ENCODE measurements at regions not wholly inside any gene's neighbourhood (a gene's known extent, or its start where the extent isn't known, plus 50 kb on each side); places are given as distances from the start of the nearest gene placed in this dataset.
"Not testable (repeated sequence)": the region's sequence is repeated elsewhere in the genome, so short reads cannot be mapped to it uniquely, and the experiment has no call there.

DNA sequence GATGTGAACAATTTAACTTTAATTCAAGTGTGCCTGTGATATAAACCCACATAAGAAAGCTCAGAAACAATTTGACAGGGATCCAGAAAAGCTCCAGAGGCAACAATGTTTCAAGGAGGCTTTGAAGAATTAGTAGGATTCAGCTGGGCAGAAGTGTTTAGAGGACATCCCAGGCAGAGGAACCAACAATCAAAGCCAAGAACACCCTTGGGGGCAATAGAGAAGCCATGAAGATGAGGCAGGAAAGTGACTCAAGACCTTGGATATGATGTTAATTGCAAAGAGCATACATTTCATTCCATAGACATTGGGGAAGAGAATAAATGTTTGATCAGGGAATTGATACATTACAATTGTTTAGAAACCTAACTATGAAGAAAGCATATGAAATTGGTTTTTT is 280.3 kb downstream of the LTN1 start:
- DNase-seq: no peak

DNA sequence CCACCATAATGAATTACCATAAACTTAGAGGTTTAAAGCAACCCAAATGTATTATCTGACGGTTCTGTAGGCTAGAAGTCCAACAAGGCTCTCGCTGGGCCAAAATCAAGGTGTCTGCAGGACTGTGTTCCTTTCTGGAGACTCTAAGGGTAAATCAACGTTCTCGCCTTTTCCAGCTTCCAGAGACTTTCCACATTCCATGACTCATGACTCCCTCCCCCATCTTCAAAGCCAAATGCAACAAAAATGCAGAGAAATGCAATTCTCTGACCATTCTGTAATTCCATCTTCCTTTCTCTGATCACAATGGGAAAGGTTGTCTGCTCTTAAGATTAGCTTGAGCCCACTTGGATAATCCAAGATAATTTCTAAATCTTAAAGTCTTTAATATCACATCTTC is 287.1 kb downstream of the LTN1 start:
- no peak for DNase-seq

- no peak for DNase-seq
Observed at GRCh38 chr21:28704746-28705145, 287.9 kb downstream of the LTN1 start.

DNA sequence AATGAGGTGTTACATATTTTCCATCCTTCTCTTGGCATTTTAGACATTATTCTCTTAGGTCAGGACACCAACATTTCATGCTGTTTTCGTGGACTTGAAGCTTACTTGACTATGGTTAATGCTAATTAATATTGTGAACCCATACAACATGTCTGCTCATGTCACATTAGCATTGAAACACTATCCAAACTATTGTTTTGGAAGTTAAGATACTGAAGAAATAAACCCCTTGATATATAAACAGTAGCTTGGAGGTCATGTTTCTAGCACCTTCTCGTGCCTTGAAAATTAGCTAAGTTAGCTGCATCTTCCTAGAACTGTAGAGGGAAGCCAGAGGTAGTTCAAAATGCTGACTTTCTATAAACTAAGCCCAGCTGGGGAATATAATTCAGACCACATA is 288.8 kb downstream of the LTN1 start:
- no peak for DNase-seq

DNA sequence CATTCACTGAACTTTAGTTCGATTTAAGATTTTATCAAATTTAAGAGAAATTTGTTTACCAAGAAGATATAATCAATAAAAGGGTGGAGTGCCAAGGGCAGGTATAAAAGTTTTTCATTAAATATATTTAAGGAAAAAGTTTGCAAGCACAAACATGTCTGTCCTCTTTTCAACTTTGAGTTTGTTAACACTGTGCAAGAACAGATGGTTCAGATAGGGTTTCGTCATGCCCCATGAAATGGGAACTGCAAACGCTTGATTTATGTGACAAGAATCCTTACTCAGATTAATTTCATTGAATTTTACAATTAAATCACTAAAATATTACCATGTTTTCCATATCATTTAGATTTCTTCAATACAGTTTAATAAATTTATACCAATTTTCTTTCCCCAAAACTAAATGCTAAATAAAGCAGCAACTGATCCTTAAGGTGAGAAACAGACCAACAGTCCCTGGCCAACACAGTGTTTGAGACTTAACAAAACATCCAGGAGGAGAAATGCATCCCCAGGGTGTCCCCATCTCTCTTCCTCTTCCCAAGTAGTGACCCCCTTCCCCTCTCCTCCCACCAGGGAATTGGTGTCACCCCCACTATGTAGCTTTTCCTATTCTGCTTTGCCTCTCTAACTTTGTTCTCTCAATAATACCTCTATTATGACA is 292.9 kb downstream of the LTN1 start:
- no peak for DNase-seq

DNA sequence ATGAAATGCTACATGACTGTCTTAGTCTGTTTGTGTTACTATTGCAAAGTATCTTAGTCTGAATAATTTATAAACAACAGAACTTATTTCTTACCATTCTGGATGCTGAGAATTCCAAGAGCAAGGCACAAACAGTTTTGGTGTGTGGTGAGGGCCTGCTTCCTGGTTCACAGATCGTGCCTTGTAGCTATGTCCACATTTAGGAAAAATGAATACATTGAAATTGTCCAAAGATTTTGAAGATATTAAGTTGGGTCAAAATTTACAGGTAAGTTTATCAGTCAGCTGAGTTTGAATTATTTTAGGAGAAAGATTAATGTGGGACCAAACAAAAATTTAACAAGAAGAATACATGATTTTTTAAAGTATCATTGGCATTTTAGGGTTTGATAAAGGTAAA is 293.5 kb downstream of the LTN1 start:
- no peak for DNase-seq

- no peak for DNase-seq
Observed at GRCh38 chr21:28696844-28697410, 295.8 kb downstream of the LTN1 start.

- DNase-seq: no peak
Observed at GRCh38 chr21:28693476-28693875, 299.2 kb downstream of the LTN1 start.

- no peak for DNase-seq
Observed at GRCh38 chr21:28690196-28690595, 302.5 kb downstream of the LTN1 start.

- DNase-seq: no peak
Observed at GRCh38 chr21:28688381-28688780, 304.3 kb downstream of the LTN1 start.

DNA sequence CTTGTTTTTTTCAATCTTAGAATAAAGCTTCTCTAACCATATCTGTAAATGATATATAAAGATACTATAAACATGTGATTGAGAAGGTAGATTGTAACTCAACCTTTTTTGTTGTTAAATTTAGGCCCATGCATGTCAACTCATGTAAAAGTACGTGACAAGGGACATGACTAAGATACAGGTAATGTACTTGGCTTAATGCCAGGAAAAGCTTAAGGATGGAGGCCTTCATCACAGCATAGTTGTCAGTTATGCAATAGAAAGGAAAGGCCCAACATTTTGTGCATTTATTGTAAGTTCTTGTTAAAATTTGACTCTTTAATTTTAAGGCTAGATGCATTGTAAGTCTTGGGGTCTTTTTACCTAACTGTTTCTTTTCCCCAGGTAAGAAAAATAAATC is 305.1 kb downstream of the LTN1 start:
- peak in 1 of 56 donors; percentile 3 for DNase-seq

- DNase-seq: no peak
Observed at GRCh38 chr21:28683982-28684752, 308.5 kb downstream of the LTN1 start.

- not testable (repeated sequence) for DNase-seq
Observed at GRCh38 chr21:28682884-28683283, 309.8 kb downstream of the LTN1 start.

- not testable (repeated sequence) for DNase-seq
Observed at GRCh38 chr21:28677096-28677495, 315.6 kb downstream of the LTN1 start.

GRCh38 chr21:28675331-28676041 is 317.2 kb downstream of the LTN1 start:
- DNase-seq: peak in 6 of 56 donors; percentile 1 to 31 (median 5)

DNA sequence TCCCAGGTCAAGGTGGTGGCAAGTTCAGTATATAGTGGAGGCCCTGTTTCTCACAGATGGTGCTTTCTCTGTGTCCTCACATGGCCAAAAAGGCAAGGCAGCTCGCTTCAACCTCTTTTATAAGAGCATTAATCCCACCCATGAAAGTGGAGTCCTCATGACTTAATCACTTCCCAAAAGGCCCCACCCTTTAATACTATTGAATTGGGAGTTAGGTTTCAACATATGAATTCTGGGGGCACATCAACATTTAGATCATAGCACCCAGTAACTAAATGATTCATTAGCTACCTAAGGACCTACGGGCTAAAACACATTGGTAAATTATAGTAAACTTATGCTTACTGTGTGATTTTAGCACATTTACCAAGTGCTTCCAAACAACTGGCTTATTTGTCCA is 317.9 kb downstream of the LTN1 start:
- DNase-seq: no peak

DNA sequence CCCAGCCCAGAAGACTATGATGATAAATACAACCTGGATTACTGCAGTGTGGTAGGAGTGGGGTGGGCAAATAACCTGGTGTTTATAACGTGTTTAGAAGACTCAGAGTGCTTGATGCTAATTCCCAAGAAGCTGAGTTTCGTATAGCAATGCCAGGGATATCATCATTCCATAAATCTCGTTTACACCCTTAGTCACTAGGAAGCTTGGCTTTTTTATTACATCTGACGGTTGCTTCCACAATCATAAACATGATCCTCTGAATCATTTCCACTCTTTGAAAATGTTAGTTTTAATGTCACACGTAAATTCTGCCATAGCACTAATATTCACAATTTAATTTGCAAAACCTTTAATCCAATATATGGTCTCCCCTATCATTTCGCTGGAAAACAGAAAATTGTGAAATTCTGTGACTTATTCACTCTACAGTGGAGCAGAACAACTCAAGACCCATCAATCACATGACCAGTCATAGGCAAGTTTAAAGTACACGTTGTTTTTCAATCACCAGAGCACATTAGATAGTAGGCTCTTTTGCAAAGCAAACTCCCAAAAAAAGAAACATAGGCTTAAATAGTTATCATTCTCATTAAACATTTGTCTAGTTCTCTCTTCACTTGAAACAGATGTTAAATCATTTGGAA is 321.0 kb downstream of the LTN1 start:
- DNase-seq: no peak

DNA sequence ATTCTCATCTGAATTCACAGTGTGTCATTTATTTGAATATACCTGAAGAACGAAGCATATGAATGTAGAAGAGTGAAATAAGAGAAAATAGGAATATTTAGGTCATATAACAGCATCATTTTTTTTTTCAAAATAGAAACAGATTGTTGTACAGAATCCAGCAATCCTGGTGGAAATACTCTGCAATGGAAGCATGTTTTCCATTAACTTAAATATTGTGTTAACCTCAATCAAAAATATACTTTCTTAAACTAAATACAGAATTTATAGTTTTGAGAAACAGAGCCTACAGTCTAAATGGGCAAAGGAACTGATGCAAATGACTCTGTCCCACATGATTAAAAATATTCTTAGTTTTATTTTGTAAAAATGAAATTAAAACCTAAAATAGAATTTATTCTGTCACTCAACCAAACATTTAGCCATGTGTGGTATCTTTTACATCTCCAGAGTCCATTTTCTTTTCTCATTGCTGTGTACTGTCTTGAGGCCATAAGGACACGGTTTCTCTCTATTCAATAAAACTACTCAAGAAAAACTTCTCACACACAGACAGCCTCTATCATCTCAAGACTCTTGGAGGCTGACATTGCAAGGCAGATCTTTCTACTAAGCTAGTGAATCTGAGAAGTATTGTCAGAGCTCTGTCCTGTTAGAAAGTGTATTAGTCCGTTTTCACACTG is 322.6 kb downstream of the LTN1 start:
- no peak for DNase-seq

- DNase-seq: no peak
Observed at GRCh38 chr21:28669321-28669720, 323.4 kb downstream of the LTN1 start.

- DNase-seq: no peak
Observed at GRCh38 chr21:28663754-28664153, 328.9 kb downstream of the LTN1 start.

DNA sequence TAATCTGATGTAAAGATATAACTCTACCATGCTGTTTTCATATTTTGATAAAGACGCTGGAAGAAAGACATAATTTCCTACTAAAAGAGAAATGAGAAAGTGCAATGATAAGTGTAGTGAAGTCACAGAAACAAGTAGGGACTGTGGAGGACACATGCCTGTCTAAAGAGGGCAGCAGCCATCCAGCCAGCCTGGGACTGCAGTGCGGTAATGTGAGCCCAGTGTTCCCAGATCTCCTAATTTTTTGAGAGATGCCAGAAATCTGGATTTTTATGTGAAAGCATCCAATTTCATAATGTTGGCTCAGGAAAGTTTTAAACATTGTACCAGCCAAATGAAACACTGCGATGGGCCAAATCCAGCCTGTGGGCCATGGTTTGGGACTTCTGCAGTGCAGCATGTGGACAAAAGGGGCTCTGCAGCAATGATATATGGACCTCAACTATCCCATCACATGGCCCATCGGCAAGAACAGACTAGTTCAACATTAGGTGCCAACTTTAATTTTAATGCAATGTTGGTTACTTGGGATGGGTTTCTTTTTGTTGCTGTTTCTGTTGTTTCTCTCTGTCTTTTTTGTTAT is 329.5 kb downstream of the LTN1 start:
- no peak for DNase-seq
